ENCODE measurements at regions not wholly inside any gene's neighbourhood (a gene's known extent, or its start where the extent isn't known, plus 50 kb on each side); places are given as distances from the start of the nearest gene placed in this dataset.

GRCh38 chr18:30828700-30829099, 213.8 kb downstream of the DSC3 start:
- intact Hi-C loops (cut with micrococcal nuclease), result no loop called here
- no peaks in the 10 kb centered on the region for H3K27me3 Mint-ChIP-seq
- H3K4me1 Mint-ChIP-seq, result no peaks in the 10 kb centered on the region
- H3K27ac Mint-ChIP-seq, result no peak overlapping the region
- no peaks in the 10 kb centered on the region for H3K27me3 ChIP-seq (ENCODE audit: insufficient read depth, low read length)
- peaks cover 2 to 34% (median 16%) of the 10 kb centered on the region in 8 donors for H3K9me3 Mint-ChIP-seq
- H3K4me3 ChIP-seq (ENCODE audit: low read length in 2 of 2), result no peak overlapping the region
- H3K9me3 ChIP-seq (ENCODE audit: control insufficient read depth in 1 of 2, low read length in 2 of 2), result peaks cover 0 to 4% of the 10 kb centered on the region in 2 donors
- ChIA-PET POLR2A (ENCODE audit: partially characterized antibody) (no interaction called here), CTCF (ENCODE audit: partially characterized antibody) (no interaction called here)
- DNase-seq, result no peak
- no peaks in the 10 kb centered on the region for H3K36me3 Mint-ChIP-seq
- no peaks in the 10 kb centered on the region for H3K4me1 ChIP-seq (ENCODE audit: insufficient read depth, low read length)
- H3K36me3 ChIP-seq (ENCODE audit: insufficient read depth, low read length), result no peaks in the 10 kb centered on the region
- no peak overlapping the region for H3K27ac ChIP-seq (ENCODE audit: low read depth, low read length)
- no peak overlapping the region for H3K4me3 Mint-ChIP-seq

GRCh38 chr18:30819619-30820018, 222.9 kb downstream of the DSC3 start:
- no peak overlapping the region for H3K4me3 ChIP-seq (ENCODE audit: low read length in 2 of 2)
- ChIA-PET CTCF (ENCODE audit: partially characterized antibody) (no interaction called here), POLR2A (ENCODE audit: partially characterized antibody) (no interaction called here)
- H3K4me1 Mint-ChIP-seq, result no peaks in the 10 kb centered on the region
- intact Hi-C loops (cut with micrococcal nuclease), result no loop called here
- DNase-seq, result no peak
- no peak overlapping the region for H3K27ac ChIP-seq (ENCODE audit: low read depth, low read length)
- no peaks in the 10 kb centered on the region for H3K27me3 Mint-ChIP-seq
- no peaks in the 10 kb centered on the region for H3K36me3 ChIP-seq (ENCODE audit: insufficient read depth, low read length)
- no peak overlapping the region for H3K4me3 Mint-ChIP-seq
- no peak overlapping the region for H3K27ac Mint-ChIP-seq
- H3K9me3 ChIP-seq (ENCODE audit: control insufficient read depth in 1 of 2, low read length in 2 of 2), result no peaks in the 10 kb centered on the region
- H3K36me3 Mint-ChIP-seq, result no peaks in the 10 kb centered on the region
- H3K27me3 ChIP-seq (ENCODE audit: insufficient read depth, low read length), result no peaks in the 10 kb centered on the region
- peaks cover 4 to 25% (median 10%) of the 10 kb centered on the region in 8 donors for H3K9me3 Mint-ChIP-seq
- H3K4me1 ChIP-seq (ENCODE audit: insufficient read depth, low read length), result no peaks in the 10 kb centered on the region

DNA sequence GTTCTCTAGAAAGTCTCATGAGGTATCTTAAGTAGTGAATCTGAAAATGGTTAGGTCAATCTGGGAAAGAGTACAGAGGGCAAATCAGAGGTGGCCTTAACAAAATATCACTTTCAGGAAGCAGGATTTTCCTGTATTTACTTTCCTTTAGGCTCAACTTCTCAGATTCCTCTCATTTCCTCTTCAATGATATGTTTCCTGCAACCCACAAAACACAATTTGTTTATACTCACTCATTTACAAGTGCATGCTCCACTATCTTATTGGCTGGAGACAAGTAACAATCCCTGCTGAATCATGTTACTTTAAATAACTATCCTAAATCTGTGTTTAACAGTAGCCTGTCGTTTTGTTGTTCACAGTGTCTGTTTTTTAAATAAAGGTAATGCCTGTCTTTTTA, 228.1 kb downstream of the DSC3 start:
- Mint-ChIP-seq H3K36me3 (no peaks in the 10 kb centered on the region), H3K4me1 (no peaks in the 10 kb centered on the region), H3K9me3 (peaks cover 0 to 30% (median 10%) of the 10 kb centered on the region in 8 donors), H3K4me3 (no peak overlapping the region), H3K27ac (no peak overlapping the region), H3K27me3 (no peaks in the 10 kb centered on the region)
- Histone ChIP-seq H3K36me3 (ENCODE audit: insufficient read depth, low read length) (no peaks in the 10 kb centered on the region), H3K27me3 (ENCODE audit: insufficient read depth, low read length) (no peaks in the 10 kb centered on the region), H3K9me3 (ENCODE audit: control insufficient read depth in 1 of 2, low read length in 2 of 2) (no peaks in the 10 kb centered on the region), H3K4me3 (ENCODE audit: low read length in 2 of 2) (no peak overlapping the region), H3K27ac (ENCODE audit: low read depth, low read length) (no peak overlapping the region), H3K4me1 (ENCODE audit: insufficient read depth, low read length) (no peaks in the 10 kb centered on the region)
- no peak for DNase-seq
- POLR2A ChIA-PET (ENCODE audit: partially characterized antibody), result no interaction called here
- CTCF ChIA-PET (ENCODE audit: partially characterized antibody), result no interaction called here
- intact Hi-C loops (cut with micrococcal nuclease), result no loop called here

GRCh38 chr18:30811580-30811979, 231.0 kb downstream of the DSC3 start:
- no peak for DNase-seq
- Mint-ChIP-seq H3K9me3 (peaks cover 0 to 16% (median 11%) of the 10 kb centered on the region in 8 donors), H3K36me3 (no peaks in the 10 kb centered on the region), H3K4me1 (no peaks in the 10 kb centered on the region), H3K4me3 (no peak overlapping the region), H3K27me3 (no peaks in the 10 kb centered on the region), H3K27ac (no peak overlapping the region)
- no peak overlapping the region for H3K27ac ChIP-seq (ENCODE audit: low read depth, low read length)
- intact Hi-C loops (cut with micrococcal nuclease), result no loop called here
- ChIA-PET CTCF (ENCODE audit: partially characterized antibody) (no interaction called here), POLR2A (ENCODE audit: partially characterized antibody) (no interaction called here)
- no peaks in the 10 kb centered on the region for H3K27me3 ChIP-seq (ENCODE audit: insufficient read depth, low read length)
- no peak overlapping the region for H3K4me3 ChIP-seq (ENCODE audit: low read length in 2 of 2)
- H3K4me1 ChIP-seq (ENCODE audit: insufficient read depth, low read length), result no peaks in the 10 kb centered on the region
- no peaks in the 10 kb centered on the region for H3K9me3 ChIP-seq (ENCODE audit: control insufficient read depth in 1 of 2, low read length in 2 of 2)
- no peaks in the 10 kb centered on the region for H3K36me3 ChIP-seq (ENCODE audit: insufficient read depth, low read length)

- H3K27me3 ChIP-seq (ENCODE audit: insufficient read depth, low read length), result no peaks in the 10 kb centered on the region
- no peak for DNase-seq
- peaks cover 0 to 3% of the 10 kb centered on the region in 2 donors for H3K9me3 ChIP-seq (ENCODE audit: control insufficient read depth in 1 of 2, low read length in 2 of 2)
- POLR2A ChIA-PET (ENCODE audit: partially characterized antibody), result no interaction called here
- H3K27ac Mint-ChIP-seq, result no peak overlapping the region
- no peaks in the 10 kb centered on the region for H3K4me1 Mint-ChIP-seq
- H3K4me1 ChIP-seq (ENCODE audit: insufficient read depth, low read length), result no peaks in the 10 kb centered on the region
- H3K4me3 ChIP-seq (ENCODE audit: low read length in 2 of 2), result no peak overlapping the region
- no peaks in the 10 kb centered on the region for H3K36me3 ChIP-seq (ENCODE audit: insufficient read depth, low read length)
- H3K9me3 Mint-ChIP-seq, result peaks cover 0 to 12% (median 9%) of the 10 kb centered on the region in 8 donors
- H3K36me3 Mint-ChIP-seq, result no peaks in the 10 kb centered on the region
- intact Hi-C loops (cut with micrococcal nuclease), result no loop called here
- no peaks in the 10 kb centered on the region for H3K27me3 Mint-ChIP-seq
- no peak overlapping the region for H3K4me3 Mint-ChIP-seq
- H3K27ac ChIP-seq (ENCODE audit: low read depth, low read length), result no peak overlapping the region
- CTCF ChIA-PET (ENCODE audit: partially characterized antibody), result no interaction called here
Observed at GRCh38 chr18:30810580-30810979, 232.0 kb downstream of the DSC3 start.

DNA sequence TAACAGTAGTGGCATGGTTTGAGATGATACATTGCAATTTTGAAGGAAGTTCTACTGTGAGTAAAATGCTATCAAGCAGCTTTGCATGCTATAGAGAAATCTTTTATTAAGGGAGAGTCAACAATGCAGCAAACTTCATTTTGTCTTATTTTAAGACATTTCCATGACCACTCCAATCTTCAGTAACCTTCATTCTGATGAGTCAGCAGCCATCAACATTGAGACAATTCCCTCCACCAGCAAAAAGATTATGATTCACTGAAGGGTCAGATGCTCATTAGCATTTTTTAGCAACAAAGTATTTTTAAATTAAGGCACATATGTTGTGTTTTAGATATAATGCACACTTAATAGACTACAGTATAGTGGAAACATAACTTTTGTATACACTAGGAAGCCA, 235.7 kb downstream of the DSC3 start:
- intact Hi-C loops (cut with micrococcal nuclease), result no loop called here
- no peak for DNase-seq
- CTCF ChIA-PET (ENCODE audit: partially characterized antibody), result no interaction called here
- Mint-ChIP-seq H3K4me3 (no peak overlapping the region), H3K4me1 (no peaks in the 10 kb centered on the region), H3K27ac (no peak overlapping the region), H3K27me3 (no peaks in the 10 kb centered on the region), H3K9me3 (peaks cover 1 to 19% (median 8%) of the 10 kb centered on the region in 8 donors), H3K36me3 (no peaks in the 10 kb centered on the region)
- no peaks in the 10 kb centered on the region for H3K27me3 ChIP-seq (ENCODE audit: insufficient read depth, low read length)
- H3K4me3 ChIP-seq (ENCODE audit: low read length in 2 of 2), result no peak overlapping the region
- H3K36me3 ChIP-seq (ENCODE audit: insufficient read depth, low read length), result no peaks in the 10 kb centered on the region
- POLR2A ChIA-PET (ENCODE audit: partially characterized antibody), result no interaction called here
- no peaks in the 10 kb centered on the region for H3K4me1 ChIP-seq (ENCODE audit: insufficient read depth, low read length)
- H3K27ac ChIP-seq (ENCODE audit: low read depth, low read length), result no peak overlapping the region
- peaks cover 0 to 4% of the 10 kb centered on the region in 2 donors for H3K9me3 ChIP-seq (ENCODE audit: control insufficient read depth in 1 of 2, low read length in 2 of 2)

DNA sequence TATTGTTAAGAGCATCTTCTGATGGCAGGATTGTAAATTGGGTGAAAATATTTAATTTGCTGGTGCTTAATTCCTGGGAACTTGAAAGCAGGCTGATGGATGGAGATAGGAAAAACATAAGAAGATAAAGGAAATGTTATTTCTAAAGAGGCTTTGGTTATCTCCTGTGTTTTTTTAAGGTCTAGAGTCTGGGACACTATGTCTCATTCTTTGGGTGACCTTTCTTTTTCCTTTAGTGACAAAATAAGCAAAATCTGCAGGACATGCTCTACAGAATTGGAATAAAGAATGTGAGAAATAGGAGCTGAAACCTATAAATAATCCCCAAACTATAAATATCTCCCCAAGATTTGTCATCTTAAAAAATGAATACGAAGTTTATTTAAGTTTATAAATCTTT, 241.7 kb downstream of the DSC3 start:
- no peaks in the 10 kb centered on the region for H3K27me3 Mint-ChIP-seq
- Histone ChIP-seq H3K36me3 (ENCODE audit: insufficient read depth, low read length) (no peaks in the 10 kb centered on the region), H3K9me3 (ENCODE audit: control insufficient read depth in 1 of 2, low read length in 2 of 2) (peaks cover 0 to 3% of the 10 kb centered on the region in 2 donors), H3K4me3 (ENCODE audit: low read length in 2 of 2) (no peak overlapping the region), H3K27ac (ENCODE audit: low read depth, low read length) (no peak overlapping the region), H3K4me1 (ENCODE audit: insufficient read depth, low read length) (no peaks in the 10 kb centered on the region), H3K27me3 (ENCODE audit: insufficient read depth, low read length) (no peaks in the 10 kb centered on the region)
- no peak for DNase-seq
- H3K9me3 Mint-ChIP-seq, result peaks cover 0 to 13% (median 3%) of the 10 kb centered on the region in 8 donors
- CTCF ChIA-PET (ENCODE audit: partially characterized antibody), result no interaction called here
- intact Hi-C loops (cut with micrococcal nuclease), result no loop called here
- POLR2A ChIA-PET (ENCODE audit: partially characterized antibody), result no interaction called here
- no peak overlapping the region for H3K4me3 Mint-ChIP-seq
- no peaks in the 10 kb centered on the region for H3K36me3 Mint-ChIP-seq
- no peaks in the 10 kb centered on the region for H3K4me1 Mint-ChIP-seq
- no peak overlapping the region for H3K27ac Mint-ChIP-seq

DNA sequence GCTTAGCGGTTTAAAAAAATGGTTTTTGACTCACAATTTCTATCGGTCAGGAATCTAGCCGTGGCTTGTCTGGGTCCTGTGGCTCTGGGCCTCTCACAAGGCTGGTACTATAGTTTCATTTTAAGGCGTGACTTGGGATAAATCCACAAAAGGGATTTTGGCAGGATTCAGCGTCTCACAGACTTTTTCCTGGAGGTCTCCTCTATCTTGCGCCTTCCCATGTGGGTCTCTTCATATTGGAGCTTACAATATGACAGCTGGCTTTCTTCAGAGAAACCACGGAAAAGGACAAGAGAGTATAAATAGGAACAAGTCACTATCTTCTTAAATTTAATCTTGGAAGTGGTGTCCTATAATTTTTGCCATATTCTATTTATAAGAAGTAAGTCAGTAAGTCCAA, 250.5 kb downstream of the DSC3 start:
- Mint-ChIP-seq H3K4me3 (no peak overlapping the region), H3K9me3 (peaks cover 5 to 31% (median 13%) of the 10 kb centered on the region in 8 donors), H3K4me1 (no peaks in the 10 kb centered on the region), H3K36me3 (no peaks in the 10 kb centered on the region), H3K27me3 (no peaks in the 10 kb centered on the region), H3K27ac (no peak overlapping the region)
- H3K9me3 ChIP-seq (ENCODE audit: control insufficient read depth in 1 of 2, low read length in 2 of 2), result no peaks in the 10 kb centered on the region
- no peaks in the 10 kb centered on the region for H3K27me3 ChIP-seq (ENCODE audit: insufficient read depth, low read length)
- no peak overlapping the region for H3K4me3 ChIP-seq (ENCODE audit: low read length in 2 of 2)
- no peaks in the 10 kb centered on the region for H3K36me3 ChIP-seq (ENCODE audit: insufficient read depth, low read length)
- no peaks in the 10 kb centered on the region for H3K4me1 ChIP-seq (ENCODE audit: insufficient read depth, low read length)
- DNase-seq, result no peak
- intact Hi-C loops (cut with micrococcal nuclease), result no loop called here
- POLR2A ChIA-PET (ENCODE audit: partially characterized antibody), result no interaction called here
- CTCF ChIA-PET (ENCODE audit: partially characterized antibody), result no interaction called here
- H3K27ac ChIP-seq (ENCODE audit: low read depth, low read length), result no peak overlapping the region

Data from CD4-positive, alpha-beta memory T cell (primary cell).